ENCODE measurements at regions not wholly inside any gene's neighbourhood (a gene's known extent, or its start where the extent isn't known, plus 50 kb on each side); places are given as distances from the start of the nearest gene placed in this dataset.

GRCh38 chr10:21175797-21176196 is 278.7 kb upstream of the NEBL start:
- TF ChIP-seq EP300 (IDR thresholded peaks at IDR 0.05; ENCODE audit: borderline replicate concordance) (no peak), RAD21 (IDR thresholded peaks at IDR 0.05; ENCODE audit: low read depth) (no peak), CREB1 (IDR thresholded peaks at IDR 0.05; ENCODE audit: low read depth) (no peak), EGR1 (IDR thresholded peaks at IDR 0.05) (no peak), NFIC (IDR thresholded peaks at IDR 0.05) (no peak), MAX (IDR thresholded peaks at IDR 0.05) (no peak)

All from Ishikawa (cell line).